ENCODE measurements at regions not wholly inside any gene's neighbourhood (a gene's known extent, or its start where the extent isn't known, plus 50 kb on each side); places are given as distances from the start of the nearest gene placed in this dataset.

- Histone ChIP-seq H3K27me3 (replicated peaks in 1 of 2; ENCODE audit: control insufficient read depth in 2 of 2, insufficient read depth in 2 of 2, low read length in 1 of 2) (no peaks in the 10 kb centered on the region), H2AFZ (ENCODE audit: control insufficient read depth, low read depth, low read length) (no peak overlapping the region), H4K20me1 (ENCODE audit: control insufficient read depth, insufficient read depth) (no peaks in the 10 kb centered on the region), H3K9me3 (replicated peaks; ENCODE audit: control insufficient read depth, insufficient read depth, low read length) (no peaks in the 10 kb centered on the region), H3K27ac (ENCODE audit: control insufficient read depth, insufficient read depth) (no peak overlapping the region), H3K36me3 (ENCODE audit: control insufficient read depth in 2 of 2, insufficient read depth in 2 of 2, low read length in 1 of 2) (no peaks in the 10 kb centered on the region), H3K79me2 (ENCODE audit: control insufficient read depth, insufficient read depth, low read length) (no peaks in the 10 kb centered on the region), H3K4me3 (no peak overlapping the region), H3K4me2 (ENCODE audit: control insufficient read depth, insufficient read depth) (no peak overlapping the region), H3K4me1 (ENCODE audit: control insufficient read depth, insufficient read depth, low read length) (no peaks in the 10 kb centered on the region), H3K9ac (ENCODE audit: control insufficient read depth, insufficient read depth, low read length) (no peak overlapping the region)
- CTCF ChIA-PET: interaction anchor here (0.5 to 2.1 kb wide), 4 partner anchors 11 to 1248 kb away, joined by 3 to 7 read pairs (median 3); no protein-coding TSS in a partner anchor
- 4% methylated on average over 1 of the region's 1 CpG for WGBS (ENCODE audit: insufficient coverage, insufficient replicate concordance, low lambda C conversion rate, missing lambda C conversion rate)
- SMC1A ChIA-PET (ENCODE audit: uncharacterized antibody, unreplicated experiment): interaction anchor here (0.8 to 3.4 kb wide), 11 partner anchors 9 to 583 kb away, joined by 3 to 23 read pairs (median 3); no protein-coding TSS in a partner anchor
- no TSS peak for BruUV-seq (replicated peaks)
- FAIRE-seq (no peak), DNase-seq (ENCODE audit: low read depth, low spot score) (no peak), ATAC-seq (peak; percentile 69)
- RAD21 ChIA-PET (ENCODE audit: unreplicated experiment): interaction anchor here (0.5 to 1.6 kb wide), 6 partner anchors 9 to 583 kb away, joined by 3 to 9 read pairs (median 3); no protein-coding TSS in a partner anchor
- intact Hi-C loops (cut with micrococcal nuclease; ENCODE audit: unreplicated experiment) (loop anchor here (2.0 kb wide), 1 partner anchor 582 kb away; no protein-coding TSS in a partner anchor), in situ Hi-C loops (cut with MboI) (no loop called here)
- no peak for TF ChIP-seq MYC (IDR thresholded peaks at IDR 0.05; ENCODE audit: insufficient read depth, insufficient read length, insufficient replicate concordance, low read length, severe bottlenecking)
- TF ChIP-seq LARP7 (IDR thresholded peaks at IDR 0.05): no peak
- TF ChIP-seq YBX1 (IDR thresholded peaks at IDR 0.05): no peak
- peak; percentile 45 for TF ChIP-seq MEF2B (IDR thresholded peaks at IDR 0.05; ENCODE audit: partially characterized antibody, poor library complexity, severe bottlenecking)
- TF ChIP-seq POLR2A (IDR thresholded peaks at IDR 0.05; ENCODE audit: low read depth, low read length): no peak
- POLR2A ChIA-PET: no interaction called here
Measured at GRCh38 chr13:58376349-58376748, 744.8 kb downstream of the PCDH17 start.

GRCh38 chr13:58376775-58377174 is 745.2 kb downstream of the PCDH17 start:
- intact Hi-C loops (cut with micrococcal nuclease; ENCODE audit: unreplicated experiment): loop anchor here (2.0 kb wide), 1 partner anchor 582 kb away; no protein-coding TSS in a partner anchor
- H3K27me3 ChIP-seq (replicated peaks in 1 of 2; ENCODE audit: control insufficient read depth in 2 of 2, insufficient read depth in 2 of 2, low read length in 1 of 2): no peaks in the 10 kb centered on the region
- H3K4me3 ChIP-seq: no peak overlapping the region
- no peak overlapping the region for H3K4me2 ChIP-seq (ENCODE audit: control insufficient read depth, insufficient read depth)
- H3K4me1 ChIP-seq (ENCODE audit: control insufficient read depth, insufficient read depth, low read length): no peaks in the 10 kb centered on the region
- H2AFZ ChIP-seq (ENCODE audit: control insufficient read depth, low read depth, low read length): no peak overlapping the region
- ChIA-PET POLR2A (no interaction called here), RAD21 (ENCODE audit: unreplicated experiment) (interaction anchor here (0.5 to 1.6 kb wide), 7 partner anchors 10 to 582 kb away, joined by 3 to 9 read pairs (median 3); no protein-coding TSS in a partner anchor), CTCF (interaction anchor here (0.5 to 2.1 kb wide), 4 partner anchors 12 to 1248 kb away, joined by 3 to 7 read pairs (median 3); no protein-coding TSS in a partner anchor), SMC1A (ENCODE audit: uncharacterized antibody, unreplicated experiment) (interaction anchor here (0.8 to 3.4 kb wide), 11 partner anchors 10 to 582 kb away, joined by 3 to 23 read pairs (median 3); no protein-coding TSS in a partner anchor)
- 0% methylated on average over 5 of the region's 5 CpGs for WGBS (ENCODE audit: insufficient coverage, insufficient replicate concordance, low lambda C conversion rate, missing lambda C conversion rate)
- H3K9me3 ChIP-seq (replicated peaks; ENCODE audit: control insufficient read depth, insufficient read depth, low read length): no peaks in the 10 kb centered on the region
- FAIRE-seq (no peak), DNase-seq (ENCODE audit: low read depth, low spot score) (peak; percentile 7), ATAC-seq (peak; percentile 82)
- no peak overlapping the region for H3K27ac ChIP-seq (ENCODE audit: control insufficient read depth, insufficient read depth)
- in situ Hi-C loops (cut with MboI): no loop called here
- no peak overlapping the region for H3K9ac ChIP-seq (ENCODE audit: control insufficient read depth, insufficient read depth, low read length)
- H3K36me3 ChIP-seq (ENCODE audit: control insufficient read depth in 2 of 2, insufficient read depth in 2 of 2, low read length in 1 of 2): no peaks in the 10 kb centered on the region
- no peaks in the 10 kb centered on the region for H3K79me2 ChIP-seq (ENCODE audit: control insufficient read depth, insufficient read depth, low read length)
- no TSS peak for BruUV-seq (replicated peaks)
- no peaks in the 10 kb centered on the region for H4K20me1 ChIP-seq (ENCODE audit: control insufficient read depth, insufficient read depth)
- TF ChIP-seq SREBF2 (IDR thresholded peaks at IDR 0.05; ENCODE audit: low read length): no peak
- peak; percentile 18; the same call in 1 of the 2 replicates for TF ChIP-seq SPI1 (IDR thresholded peaks at IDR 0.05; ENCODE audit: borderline replicate concordance, insufficient read depth, low read depth, low read length)
- TF ChIP-seq ZNF384 (IDR thresholded peaks at IDR 0.05; ENCODE audit: borderline replicate concordance, low read depth, low read length): no peak
- TF ChIP-seq IKZF1 (conservative IDR thresholded peaks at IDR 0.05): peak; percentile 63
- TF ChIP-seq POU2F2 (IDR thresholded peaks at IDR 0.05; ENCODE audit: borderline replicate concordance, low read depth, low read length): no peak
- no peak for TF ChIP-seq NFYA (IDR thresholded peaks at IDR 0.05; ENCODE audit: borderline replicate concordance, low read depth, low read length)
- no peak for TF ChIP-seq POLR2AphosphoS5 (IDR thresholded peaks at IDR 0.05; ENCODE audit: low read length)
- TF ChIP-seq CREM (IDR thresholded peaks at IDR 0.05; ENCODE audit: low read depth): no peak
- no peak for TF ChIP-seq SMAD1 (IDR thresholded peaks at IDR 0.05; ENCODE audit: low read depth, partially characterized antibody)
- TF ChIP-seq PAX8 (IDR thresholded peaks at IDR 0.05): no peak
- TF ChIP-seq BCL11A (IDR thresholded peaks at IDR 0.05; ENCODE audit: low read depth, low read length): 0 out of 2 replicates have a peak, but pooled peaks have one; percentile 18
- no peak for TF ChIP-seq SRF (IDR thresholded peaks at IDR 0.05; ENCODE audit: low read depth in 2 of 2, low read length in 2 of 2)
- no peak for TF ChIP-seq ZNF24 (IDR thresholded peaks at IDR 0.05)
